T-helper 2 cell treated with Interferon-gamma antibody and Interleukin-4, amounts not matched to agents 100 ng/mL and 5 ng/mL, for 36 hours (primary cell): ENCODE measurements at regions not wholly inside any gene's neighbourhood (a gene's known extent, or its start where the extent isn't known, plus 50 kb on each side); places are given as distances from the start of the nearest gene placed in this dataset.

Source experiments
- intact Hi-C: fragments of 100-400 bp; cut with micrococcal nuclease; formaldehyde crosslinking; loops from one replicate; pipeline ENCODE4 v1.15.1; 2023

DNA sequence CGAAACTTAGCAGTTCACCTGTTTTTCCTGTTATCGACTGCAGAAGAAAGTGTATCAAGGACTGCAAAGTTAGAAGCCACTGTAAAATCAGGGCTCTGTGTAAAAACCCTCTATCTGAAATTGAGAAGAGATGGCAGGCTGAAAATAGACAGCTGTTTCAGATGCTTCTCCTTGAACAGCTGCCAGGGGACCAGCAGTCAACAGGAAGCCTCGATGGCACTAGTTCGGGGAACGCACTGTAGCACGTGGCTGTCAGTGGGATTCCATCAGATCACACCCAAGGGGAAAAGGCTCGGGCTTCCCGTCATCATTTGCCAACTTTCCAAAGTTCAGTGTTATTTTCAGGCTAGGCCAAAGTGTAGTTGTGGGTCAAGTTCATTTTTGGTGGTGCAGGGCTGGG lies 316.9 kb downstream of the TXNL1 start:
- intact Hi-C loops, result no loop called here

DNA sequence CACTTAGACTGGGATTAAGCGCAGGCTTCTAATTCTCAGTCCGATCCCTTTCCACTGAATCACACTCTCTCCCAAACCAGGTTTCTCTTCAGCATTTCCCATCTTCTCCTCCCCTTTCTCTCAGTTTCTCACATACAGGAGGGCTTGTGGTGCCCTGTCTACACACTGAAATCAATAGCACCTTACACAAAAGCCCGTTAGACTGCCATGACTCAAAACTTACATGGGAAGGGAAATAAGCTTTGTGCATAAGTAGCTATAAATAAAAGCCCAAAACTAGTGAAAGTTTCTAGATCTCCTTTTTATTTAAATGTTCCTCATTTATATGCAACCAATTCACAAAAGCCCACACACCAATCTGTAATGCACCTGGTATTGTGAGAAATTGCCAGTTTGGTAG lies 318.4 kb downstream of the TXNL1 start:
- intact Hi-C loops, result no loop called here

DNA sequence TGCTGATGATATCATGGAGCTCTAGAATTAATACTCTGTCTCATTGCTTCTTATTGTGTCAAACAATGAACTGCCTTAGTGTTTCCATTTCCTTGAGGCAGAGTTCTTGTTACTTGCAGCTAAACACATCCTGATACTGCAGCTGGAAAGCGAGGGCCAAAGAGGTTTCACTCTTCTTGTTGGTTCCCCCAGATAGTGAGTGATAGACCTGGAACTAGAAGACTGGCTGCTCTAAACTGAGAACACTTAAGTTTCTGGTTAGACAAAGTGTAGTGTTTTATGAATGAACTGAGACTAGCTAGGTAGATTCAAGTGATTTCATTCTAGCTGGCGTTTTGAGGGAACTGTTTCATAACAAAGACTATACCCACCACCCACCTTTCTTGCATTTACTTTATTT lies 321.7 kb downstream of the TXNL1 start:
- intact Hi-C loops, result no loop called here

DNA sequence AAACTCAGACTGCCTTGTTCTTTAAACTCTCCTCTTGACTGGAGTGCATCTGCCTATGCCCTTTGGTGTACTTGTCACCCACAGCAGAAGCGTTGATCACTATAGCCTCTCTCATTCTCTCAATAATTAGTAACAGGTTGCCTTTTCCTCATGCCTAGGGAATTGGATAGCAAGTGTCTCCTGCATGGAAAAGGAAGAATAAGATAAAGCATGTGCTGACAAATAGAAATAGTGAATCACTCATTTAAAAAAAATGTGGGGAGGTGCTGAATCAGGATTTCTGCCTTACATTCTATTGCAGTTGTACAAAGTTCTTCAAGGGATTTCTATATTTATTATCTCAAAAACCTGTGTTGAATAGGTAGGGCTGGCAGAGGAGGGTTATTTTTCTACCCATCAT lies 323.0 kb downstream of the TXNL1 start:
- intact Hi-C loops, result no loop called here

DNA sequence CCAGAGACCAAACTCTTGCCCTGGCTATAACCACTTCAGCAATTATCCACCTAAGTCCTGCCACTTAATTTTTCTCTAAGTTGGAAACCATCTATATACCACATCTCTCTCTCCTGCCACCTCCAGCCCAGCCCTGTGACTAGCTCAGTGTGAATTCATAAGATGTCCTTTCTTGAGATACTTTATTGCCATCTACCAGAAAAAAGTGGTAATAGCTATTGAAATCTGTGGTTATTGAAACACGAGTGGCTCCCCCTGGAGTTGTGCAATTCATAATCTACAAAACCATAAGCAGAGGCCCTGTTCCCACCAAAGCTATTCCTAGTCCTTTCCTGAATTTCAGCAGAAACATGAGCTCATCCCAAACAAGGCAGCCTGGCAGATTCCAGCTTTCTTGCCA lies 324.0 kb downstream of the TXNL1 start:
- intact Hi-C loops, result no loop called here

DNA sequence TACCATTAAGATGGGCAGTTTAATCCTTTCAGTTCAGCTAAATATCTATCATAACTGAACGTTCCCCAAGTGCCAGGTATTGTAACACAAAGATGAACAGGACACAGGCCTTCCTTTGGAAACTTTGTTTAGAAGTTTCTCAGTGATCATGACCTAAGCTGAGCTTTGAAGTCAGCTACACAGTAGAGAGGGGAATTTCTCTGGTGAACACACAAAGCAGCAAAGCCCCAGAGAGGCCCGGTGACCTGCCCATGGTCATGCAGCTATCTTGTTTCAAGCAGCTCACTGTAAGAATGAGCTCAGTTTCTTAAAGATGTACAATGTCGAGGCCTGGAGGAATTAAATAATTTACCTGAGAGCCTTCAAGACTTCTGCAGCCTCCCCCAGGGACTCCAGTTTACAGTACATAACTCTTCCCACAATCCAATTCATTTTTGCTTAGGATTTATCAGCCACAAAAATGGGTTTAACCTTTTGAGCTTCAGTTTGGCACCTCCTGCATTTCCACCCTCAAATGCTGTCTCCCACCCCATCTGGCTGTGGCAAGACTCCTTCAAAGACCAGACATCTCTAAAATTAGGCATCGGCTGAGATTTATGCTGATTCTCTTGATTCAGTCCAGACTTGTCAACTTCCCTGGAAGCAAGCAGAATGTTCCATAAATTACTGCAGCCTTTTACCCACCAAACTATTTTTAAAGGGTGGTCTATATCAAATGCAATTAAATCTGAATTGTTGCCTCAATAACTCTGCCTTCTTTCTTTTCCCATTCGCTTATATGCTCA lies 325.6 kb downstream of the TXNL1 start:
- intact Hi-C loops, result no loop called here

DNA sequence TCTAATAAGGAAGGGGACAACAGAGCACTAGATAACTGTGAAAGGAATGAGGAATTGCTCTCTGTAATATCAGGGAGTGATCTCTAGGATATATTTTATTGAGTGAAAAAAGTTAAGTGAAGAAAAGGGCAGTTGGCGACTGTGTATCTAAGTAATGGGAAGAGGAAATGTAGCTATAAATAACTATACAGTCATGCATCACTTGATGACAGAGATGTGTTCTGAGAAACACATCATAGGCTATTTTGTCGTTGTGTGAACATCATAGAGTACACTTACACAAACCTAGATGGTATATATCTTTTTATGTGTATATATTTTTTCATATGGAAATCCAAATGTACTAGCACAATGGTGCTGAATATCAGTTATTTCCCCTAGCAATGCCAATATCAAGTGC lies 329.3 kb downstream of the TXNL1 start:
- intact Hi-C loops, result no loop called here

DNA sequence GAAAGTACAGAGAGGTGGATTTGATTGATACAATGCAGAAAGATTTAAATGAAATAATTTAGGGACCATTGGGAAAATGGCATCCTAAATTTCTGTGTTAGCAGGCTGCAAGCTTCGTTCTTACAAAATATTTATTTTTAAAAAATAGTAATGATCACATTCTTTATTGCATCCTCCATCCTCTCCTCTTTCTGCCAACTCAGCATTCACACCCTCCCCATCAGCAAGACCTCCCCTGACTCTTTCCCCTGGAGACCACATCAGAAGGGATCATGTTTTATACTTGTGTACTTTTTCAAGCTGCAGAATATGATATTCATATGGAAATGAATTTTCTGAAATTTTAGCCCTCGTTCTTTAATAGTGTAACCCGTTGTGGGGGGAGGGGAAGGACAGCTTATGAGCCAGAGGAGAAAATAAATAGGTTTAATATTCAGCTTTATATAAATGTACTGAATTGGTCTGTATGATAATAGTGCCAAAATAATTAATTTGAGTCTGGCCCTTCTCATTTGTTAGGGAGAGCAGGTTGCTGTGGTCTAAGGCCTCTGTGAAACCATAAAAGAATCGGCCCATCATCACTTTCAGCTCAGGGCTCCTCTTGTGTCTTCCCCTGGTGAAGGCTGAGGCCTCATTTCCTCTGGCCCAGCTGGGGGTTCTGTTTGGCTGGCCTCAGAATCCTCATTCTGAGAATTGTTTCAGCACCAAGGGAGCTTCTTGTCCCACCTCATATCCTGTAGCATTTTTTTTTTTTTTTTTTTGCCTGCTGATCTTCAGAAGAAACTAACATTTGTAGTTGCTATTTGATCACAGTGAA lies 330.8 kb downstream of the TXNL1 start:
- intact Hi-C loops, result no loop called here

DNA sequence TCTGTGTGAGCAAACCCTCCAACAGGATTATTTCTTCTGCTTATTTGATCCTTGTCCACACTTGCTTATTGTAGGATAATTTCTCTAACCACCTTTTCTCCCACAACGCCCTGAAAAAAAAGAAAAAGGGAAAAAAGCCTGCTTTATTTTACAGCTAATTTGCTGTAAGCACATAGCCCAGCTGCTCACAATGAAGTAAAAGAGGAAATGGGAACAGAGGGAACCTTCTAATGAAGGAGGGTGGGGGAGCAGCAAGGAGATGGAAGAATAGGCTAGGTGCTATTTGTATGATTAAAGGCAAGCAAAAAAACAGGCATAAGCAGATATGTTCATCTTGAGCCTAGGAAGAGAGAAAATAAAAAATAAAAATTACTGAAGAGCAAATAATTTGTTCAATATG lies 331.6 kb downstream of the TXNL1 start:
- intact Hi-C loops, result no loop called here

DNA sequence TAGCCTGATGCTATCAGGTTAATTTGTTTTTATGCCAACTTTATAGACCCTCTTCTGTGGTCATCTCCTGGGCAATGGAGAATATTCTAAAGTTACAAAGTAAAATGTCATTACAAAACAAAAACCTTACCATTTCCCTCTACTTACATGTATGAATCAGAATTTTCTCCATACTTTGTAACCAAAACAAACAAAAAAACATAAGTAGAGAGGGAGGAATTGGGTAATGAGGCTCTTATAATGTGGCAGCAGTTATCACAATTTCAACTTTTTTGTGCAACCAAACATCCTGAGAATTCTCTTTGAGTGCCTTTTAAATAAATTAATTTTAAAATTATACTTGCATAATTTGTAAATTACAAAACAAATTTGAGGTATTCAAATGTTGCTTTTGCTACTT lies 332.8 kb downstream of the TXNL1 start:
- intact Hi-C loops, result no loop called here

DNA sequence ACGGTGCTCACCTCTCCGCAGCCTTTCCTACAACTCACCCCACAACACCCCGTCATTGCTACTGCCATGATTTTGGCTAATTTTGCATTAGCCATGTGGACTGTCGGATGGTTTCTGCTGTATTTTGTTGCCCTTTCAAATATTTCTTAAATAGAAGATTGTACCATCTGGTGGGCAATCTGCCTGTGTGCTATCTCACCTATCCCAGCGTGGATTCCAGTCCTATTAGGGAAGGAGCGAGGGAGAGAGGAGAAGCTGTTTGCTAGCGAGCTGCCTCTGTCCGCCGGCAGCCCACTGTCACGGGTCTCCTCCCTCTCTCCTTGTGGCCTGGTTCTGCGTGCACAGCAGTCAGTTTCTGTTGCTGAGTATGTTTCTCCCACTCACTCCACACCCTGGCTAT lies 336.2 kb downstream of the TXNL1 start:
- intact Hi-C loops, result no loop called here

DNA sequence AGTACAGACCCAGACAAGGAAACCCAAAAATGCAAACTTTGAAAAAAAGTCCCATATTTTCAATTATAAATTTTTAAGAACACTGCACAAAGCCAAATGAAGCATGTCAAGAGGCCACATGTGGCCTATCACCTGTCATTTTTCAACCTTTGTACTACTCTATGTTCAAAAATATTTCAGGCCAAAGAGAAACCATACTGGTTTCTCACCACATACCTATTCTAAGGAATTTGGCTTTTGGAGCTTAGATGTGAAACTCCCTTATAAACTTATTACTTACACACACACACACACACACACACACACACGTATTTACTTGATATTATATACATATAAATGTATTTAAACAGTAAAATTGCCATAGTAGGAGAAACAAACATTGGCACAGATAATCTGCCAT lies 338.7 kb downstream of the TXNL1 start:
- intact Hi-C loops, result no loop called here

DNA sequence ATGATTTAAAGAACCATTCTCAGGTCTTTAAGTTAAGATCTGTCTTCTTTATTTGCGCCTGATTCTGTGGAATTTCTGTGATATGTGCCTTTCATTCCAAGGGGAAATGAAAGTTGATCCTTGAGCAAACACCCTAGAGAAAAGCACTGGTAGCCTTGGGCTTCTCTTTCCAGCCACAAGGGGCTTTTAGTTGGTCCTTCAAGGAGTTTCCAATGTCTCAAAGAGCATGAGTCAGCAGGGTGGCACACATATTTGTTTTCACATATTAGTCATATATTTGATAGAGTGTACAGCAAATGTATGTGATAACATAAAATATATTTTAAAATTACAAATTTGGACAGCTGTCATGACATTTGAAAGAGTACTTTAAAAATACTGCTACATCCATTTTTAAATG lies 339.5 kb downstream of the TXNL1 start:
- intact Hi-C loops, result no loop called here

DNA sequence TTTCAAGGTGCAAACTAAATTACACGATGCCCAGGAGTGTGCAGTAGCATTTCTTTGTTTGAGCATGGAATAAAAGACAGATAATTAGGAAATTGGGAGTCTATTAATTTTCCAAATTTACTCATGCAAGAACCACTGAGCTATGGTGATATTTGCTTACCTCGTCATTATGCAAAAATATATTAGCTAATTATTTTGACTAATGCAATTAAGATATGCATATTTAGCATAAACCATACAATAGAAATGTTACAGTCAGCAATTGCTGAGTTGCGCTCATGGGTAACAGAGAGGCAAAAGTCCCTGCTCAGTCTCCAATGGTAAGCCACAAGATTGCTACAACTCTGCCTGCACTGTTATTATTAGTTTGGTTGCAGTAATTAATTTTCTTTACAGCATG lies 342.0 kb downstream of the TXNL1 start:
- intact Hi-C loops, result no loop called here

DNA sequence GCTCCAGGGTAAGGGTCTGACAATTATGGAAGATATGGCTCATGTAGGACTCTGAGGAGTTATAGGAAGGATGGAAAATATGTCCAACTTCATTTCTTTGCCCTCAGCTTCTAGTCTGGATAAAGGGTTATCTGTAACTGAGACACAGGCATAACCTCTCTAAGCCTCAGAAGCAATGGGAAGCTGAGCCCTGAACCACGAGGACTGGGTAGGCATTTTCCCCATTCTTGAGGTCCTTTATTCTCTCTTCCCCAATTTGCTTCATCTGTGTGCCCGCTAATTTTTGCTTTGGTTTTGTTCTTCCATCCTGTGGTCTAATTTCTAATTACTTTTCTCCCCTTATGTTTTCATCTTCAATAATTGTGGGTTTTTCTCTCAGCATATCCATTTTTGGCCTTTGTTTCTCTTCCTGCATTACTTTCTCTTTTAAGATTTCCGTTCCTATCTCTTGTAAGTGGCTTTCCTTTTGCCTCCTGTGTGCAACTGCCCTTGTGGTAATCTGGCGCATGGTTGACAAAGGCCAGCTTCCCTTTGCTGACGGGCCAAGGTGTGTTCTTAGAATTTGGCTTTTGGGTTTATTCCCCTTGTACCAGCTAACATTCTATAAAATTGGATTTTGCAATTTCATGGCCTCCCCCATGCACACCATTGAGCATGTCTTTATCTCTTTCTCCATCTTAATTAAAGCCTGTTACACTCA lies 343.8 kb downstream of the TXNL1 start:
- intact Hi-C loops, result no loop called here

DNA sequence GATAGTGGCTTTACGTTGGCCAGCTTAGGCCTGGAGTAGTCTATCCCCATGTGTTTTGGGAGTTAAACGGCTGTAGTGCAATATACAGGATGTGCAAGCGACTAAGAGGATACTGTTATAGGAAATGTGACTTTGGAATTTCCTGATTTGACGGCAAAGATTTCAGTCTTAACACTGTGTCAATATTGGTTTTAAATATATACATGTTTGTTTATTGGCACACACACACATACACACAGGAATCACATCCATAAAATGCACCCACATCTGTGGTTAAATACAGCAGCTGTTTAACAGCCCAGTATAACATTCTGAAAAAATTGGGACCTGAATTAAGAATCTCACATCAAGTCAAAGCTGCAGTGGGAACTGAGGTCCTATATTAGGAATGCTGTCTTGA lies 347.1 kb downstream of the TXNL1 start:
- intact Hi-C loops, result no loop called here

DNA sequence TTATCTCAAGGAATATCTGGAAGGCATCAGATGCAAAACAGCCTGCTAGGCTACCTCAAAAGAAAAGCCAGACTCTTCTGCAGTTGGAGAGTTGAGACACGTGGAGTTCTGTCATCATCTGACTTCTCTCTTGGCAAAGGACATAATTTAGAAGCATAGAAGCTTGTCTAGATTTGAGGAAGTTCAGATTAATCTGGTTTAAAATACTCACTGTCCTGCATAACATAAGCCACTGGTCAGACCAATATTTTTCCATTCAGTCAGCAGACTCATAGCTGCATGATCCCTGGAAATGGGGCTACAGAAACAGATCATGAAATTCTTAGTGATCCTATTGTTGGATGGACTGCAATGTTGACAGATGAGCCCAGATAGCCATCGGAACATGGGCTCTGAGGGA lies 349.0 kb downstream of the TXNL1 start:
- intact Hi-C loops, result no loop called here

DNA sequence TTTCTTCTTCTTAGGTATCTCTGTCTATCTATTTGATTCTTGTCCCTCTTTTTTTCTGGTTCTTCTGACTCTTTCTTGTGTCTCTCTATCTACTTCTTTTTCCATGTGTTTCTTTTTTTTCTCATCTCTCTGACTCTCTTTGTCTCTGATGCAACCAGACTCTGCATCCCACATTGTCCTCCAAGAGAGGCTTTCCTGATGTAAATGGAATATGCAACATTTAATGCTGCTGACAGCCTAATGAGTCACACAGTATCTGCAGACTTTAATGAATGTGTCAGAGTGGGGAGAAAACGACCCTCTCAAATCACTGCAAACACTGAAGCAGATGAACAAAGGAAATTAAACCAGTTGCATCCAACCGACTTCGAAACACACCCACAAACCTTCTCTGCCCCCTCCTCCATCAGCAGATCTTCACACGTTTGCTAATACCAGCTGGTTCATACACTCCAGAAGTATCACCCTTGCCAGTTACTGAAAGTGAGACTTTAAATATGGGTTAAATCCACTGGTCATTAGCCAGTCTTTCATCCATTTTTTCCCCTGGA lies 351.5 kb downstream of the TXNL1 start:
- intact Hi-C loops, result no loop called here

DNA sequence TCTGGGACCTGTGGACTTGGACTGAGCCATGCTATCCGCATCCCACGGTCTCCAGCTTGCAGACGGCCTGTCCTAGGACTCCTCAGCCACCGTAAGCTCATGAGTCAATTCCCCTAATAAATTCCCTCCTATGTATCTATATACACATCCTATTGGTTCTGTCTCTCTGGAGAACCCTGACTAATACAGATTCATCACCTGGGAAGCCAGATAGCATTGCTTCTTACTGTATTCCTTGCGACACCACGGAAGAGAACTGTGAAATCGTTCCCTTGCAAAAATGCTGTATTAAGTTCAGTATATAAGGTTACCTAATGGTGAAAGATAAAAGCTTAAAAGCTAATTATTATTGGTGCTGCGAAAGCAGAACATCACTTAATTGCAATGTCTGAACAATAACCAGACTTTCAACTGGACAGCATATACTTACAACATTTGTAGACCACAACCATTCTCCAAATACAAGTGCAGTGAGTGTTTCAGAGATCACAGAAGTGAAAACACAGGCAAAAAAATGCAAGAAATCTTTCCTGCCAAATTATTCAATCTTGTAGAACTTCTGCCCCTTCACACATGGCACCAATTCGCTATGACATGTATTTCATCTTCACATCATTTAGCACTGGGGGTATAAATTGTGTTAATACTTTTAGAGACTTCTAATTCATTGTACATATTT lies 352.9 kb downstream of the TXNL1 start:
- intact Hi-C loops, result no loop called here

DNA sequence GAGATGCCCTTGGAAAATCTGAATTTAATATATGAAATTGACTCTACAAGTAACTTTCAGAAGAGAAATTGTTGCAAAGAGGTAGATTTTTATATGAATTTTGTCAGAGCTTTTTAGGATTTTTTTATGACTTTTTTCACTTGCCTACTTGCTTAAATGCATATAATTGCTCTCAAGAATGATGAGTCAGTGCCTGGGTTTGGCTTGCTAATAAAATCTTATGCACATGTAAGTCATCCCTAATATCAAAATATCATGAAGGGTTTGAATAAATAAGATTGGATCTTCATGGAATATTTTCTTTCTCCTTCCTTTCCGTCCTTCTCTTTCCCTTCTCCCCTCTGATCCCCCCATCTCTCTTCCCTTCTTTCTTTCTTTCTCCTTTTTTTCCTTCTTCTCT lies 354.1 kb downstream of the TXNL1 start:
- intact Hi-C loops, result no loop called here

DNA sequence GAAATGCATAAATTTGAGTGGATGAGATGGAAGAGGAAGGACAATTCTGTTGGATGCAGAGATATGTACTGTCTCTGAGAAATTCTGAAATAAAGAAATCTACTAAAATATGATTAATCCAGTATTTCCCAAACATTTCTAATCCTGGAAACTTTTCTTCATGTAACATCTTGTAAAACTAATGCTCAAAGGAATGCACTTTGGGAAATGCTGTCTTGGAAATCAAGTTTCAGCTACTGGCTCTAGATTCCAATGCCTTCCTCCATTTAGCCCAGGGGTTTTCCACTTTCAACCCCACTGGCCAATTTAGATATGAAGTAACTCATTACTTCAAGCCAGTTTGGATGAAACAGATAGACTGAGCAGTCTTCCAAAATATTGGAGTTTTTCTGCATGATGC lies 355.1 kb downstream of the TXNL1 start:
- intact Hi-C loops, result no loop called here
